GM21825 (cell line): ENCODE measurements at regions not wholly inside any gene's neighbourhood (a gene's known extent, or its start where the extent isn't known, plus 50 kb on each side); places are given as distances from the start of the nearest gene placed in this dataset.
A peak's percentile ranks its signal among the peaks of the same experiment; 100 is the strongest.
"Not testable (repeated sequence)": the region's sequence is repeated elsewhere in the genome, so short reads cannot be mapped to it uniquely, and the experiment has no call there.

Experiments used
- ATAC-seq: cut with Tn5 transposase; IDR thresholded peaks from one replicate; pipeline ENCODE4 v1.9.1; 2021; ENCODE audit warnings: mild to moderate bottlenecking, moderate library complexity; ENCODE audit not compliant: unreplicated experiment

GRCh38 chr1:98157524-98158313 lies 236.9 kb upstream of the DPYD start:
- no peak for ATAC-seq

GRCh38 chr1:98147280-98147679 lies 226.4 kb upstream of the DPYD start:
- ATAC-seq: no peak

GRCh38 chr1:98145655-98146054 lies 224.8 kb upstream of the DPYD start:
- no peak for ATAC-seq

- ATAC-seq: peak; percentile 68
Measured at GRCh38 chr1:98143403-98143802, 222.6 kb upstream of the DPYD start.

GRCh38 chr1:98133131-98133530 lies 212.3 kb upstream of the DPYD start:
- ATAC-seq: no peak

- ATAC-seq: no peak
Measured at GRCh38 chr1:98130408-98130807, 209.6 kb upstream of the DPYD start.

GRCh38 chr1:98129491-98129890 lies 208.7 kb upstream of the DPYD start:
- ATAC-seq: no peak

- ATAC-seq: no peak
Measured at GRCh38 chr1:98126740-98127139, 205.9 kb upstream of the DPYD start.

GRCh38 chr1:98121646-98122045 lies 200.8 kb upstream of the DPYD start:
- no peak for ATAC-seq

GRCh38 chr1:98119796-98120195 lies 199.0 kb upstream of the DPYD start:
- ATAC-seq: no peak

GRCh38 chr1:98113811-98114210 lies 193.0 kb upstream of the DPYD start:
- no peak for ATAC-seq

GRCh38 chr1:98112626-98113025 lies 191.8 kb upstream of the DPYD start:
- no peak for ATAC-seq

GRCh38 chr1:98110674-98111073 lies 189.8 kb upstream of the DPYD start:
- ATAC-seq: no peak

GRCh38 chr1:98108378-98108777 lies 187.5 kb upstream of the DPYD start:
- not testable (repeated sequence) for ATAC-seq

- ATAC-seq: no peak
Measured at GRCh38 chr1:98107256-98107655, 186.4 kb upstream of the DPYD start.

GRCh38 chr1:98104289-98104688 lies 183.5 kb upstream of the DPYD start:
- no peak for ATAC-seq

GRCh38 chr1:98103617-98104285 lies 182.9 kb upstream of the DPYD start:
- ATAC-seq: no peak

- no peak for ATAC-seq
Measured at GRCh38 chr1:98102345-98103030, 181.7 kb upstream of the DPYD start.

GRCh38 chr1:98101364-98101763 lies 180.5 kb upstream of the DPYD start:
- ATAC-seq: no peak

- ATAC-seq: no peak
Measured at GRCh38 chr1:98099501-98099900, 178.7 kb upstream of the DPYD start.

GRCh38 chr1:98098473-98098872 lies 177.6 kb upstream of the DPYD start:
- ATAC-seq: no peak

GRCh38 chr1:98090351-98090750 lies 169.5 kb upstream of the DPYD start:
- no peak for ATAC-seq
